Liver (tissue), 8 donors: ENCODE measurements at regions not wholly inside any gene's neighbourhood (a gene's known extent, or its start where the extent isn't known, plus 50 kb on each side); places are given as distances from the start of the nearest gene placed in this dataset.

Experiments used
- DNase-seq: peaks from one replicate; pipeline ENCODE4 v3.0.0-alpha.2; 2017; ENCODE audit warnings: low spot score
- H3K27ac ChIP-seq, 2 donors: one replicate each; pipeline ENCODE4 v1.7.0; 2013; ENCODE audit warnings: inconsistent platforms in 2 of 2, low read length in 2 of 2, control low read depth in 1 of 2, low read depth in 1 of 2, mild to moderate bottlenecking in 1 of 2
- H3K27me3 ChIP-seq, 4 donors: one replicate each; pipeline versions ENCODE4 v1.6.1 to v1.7.0; 2013; ENCODE audit warnings: low read length in 3 of 4, inconsistent platforms in 1 of 4, mild to moderate bottlenecking in 1 of 4, moderate library complexity in 1 of 4; ENCODE audit not compliant: control insufficient read depth in 4 of 4, insufficient read depth in 4 of 4
- H3K36me3 ChIP-seq, 4 donors: one replicate each; pipeline versions ENCODE4 v1.6.1 to v1.7.0; 2013; ENCODE audit warnings: low read length in 3 of 4, mild to moderate bottlenecking in 3 of 4, low read depth in 1 of 4, moderate library complexity in 1 of 4; ENCODE audit not compliant: control insufficient read depth in 4 of 4, insufficient read depth in 3 of 4
- H3K4me1 ChIP-seq, 4 donors: one replicate each; pipeline versions ENCODE4 v1.6.1 to v1.7.0; 2013; ENCODE audit warnings: low read length in 3 of 4, mild to moderate bottlenecking in 3 of 4, moderate library complexity in 1 of 4; ENCODE audit not compliant: control insufficient read depth in 4 of 4, insufficient read depth in 4 of 4
- H3K4me3 ChIP-seq, 3 donors: one replicate each; pipeline versions ENCODE4 v1.6.1 to v1.7.0; 2013; ENCODE audit warnings: low read length in 3 of 3, control low read depth in 1 of 3, low read depth in 1 of 3, mild to moderate bottlenecking in 1 of 3
- H3K9ac ChIP-seq, 2 donors: one replicate each; pipeline ENCODE4 v1.7.0; 2013; ENCODE audit warnings: low read length in 2 of 2, mild to moderate bottlenecking in 2 of 2, moderate library complexity in 2 of 2, control low read depth in 1 of 2, low read depth in 1 of 2
- H3K9me3 ChIP-seq, 4 donors: one replicate each; pipeline versions ENCODE4 v1.6.1 to v1.7.0; 2013; ENCODE audit warnings: low read length in 3 of 4; ENCODE audit not compliant: control insufficient read depth in 4 of 4
- ATF3 ChIP-seq: IDR thresholded peaks from 2 replicates; pipeline ENCODE4 v1.6.1; 2016; ENCODE audit warnings: antibody characterized with exemption
- CTCF ChIP-seq: fragments of 150-350 bp; IDR thresholded peaks from 2 replicates; pipeline ENCODE4 v1.5.1; 2017; ENCODE audit warnings: improper control_type of control experiment, low read depth, low read length; ENCODE audit not compliant: missing input control
- EGR1 ChIP-seq, 2 donors: IDR thresholded peaks; 2 replicates each; pipeline ENCODE4 v1.6.1; 2016 to 2018; ENCODE audit warnings: antibody characterized with exemption in 2 of 2, low read depth in 2 of 2
- FOXA1 ChIP-seq: IDR thresholded peaks from 2 replicates; pipeline ENCODE4 v1.6.1; 2016; ENCODE audit warnings: antibody characterized with exemption
- FOXA2 ChIP-seq: IDR thresholded peaks from 2 replicates; pipeline ENCODE4 v1.6.1; 2016; ENCODE audit warnings: antibody characterized with exemption
- GABPA ChIP-seq, 2 donors: IDR thresholded peaks in 1 of 2; conservative IDR thresholded peaks in 1 of 2; 2 replicates each; pipeline ENCODE4 v1.6.1; 2016; ENCODE audit warnings: antibody characterized with exemption in 2 of 2, mild to moderate bottlenecking in 1 of 2, moderate library complexity in 1 of 2
- HNF4A ChIP-seq, 2 donors: conservative IDR thresholded peaks; 2 replicates each; pipeline ENCODE4 v1.6.1; 2016; ENCODE audit warnings: antibody characterized with exemption in 2 of 2, mild to moderate bottlenecking in 2 of 2
- HNF4G ChIP-seq: IDR thresholded peaks from 2 replicates; pipeline ENCODE4 v1.6.1; 2016; ENCODE audit warnings: antibody characterized with exemption
- JUND ChIP-seq, 2 donors: IDR thresholded peaks; 2 replicates each; pipeline ENCODE4 v1.6.1; 2016; ENCODE audit warnings: antibody characterized with exemption in 2 of 2
- MAX ChIP-seq: IDR thresholded peaks from 2 replicates; pipeline ENCODE4 v1.6.1; 2016; ENCODE audit warnings: antibody characterized with exemption
- NR2F2 ChIP-seq: IDR thresholded peaks from 2 replicates; pipeline ENCODE4 v1.6.1; 2016; ENCODE audit warnings: antibody characterized with exemption
- RAD21 ChIP-seq, 2 donors: IDR thresholded peaks; 2 replicates each; pipeline ENCODE4 v1.6.1; 2016; ENCODE audit warnings: antibody characterized with exemption in 2 of 2, mild to moderate bottlenecking in 2 of 2
- REST ChIP-seq: IDR thresholded peaks from 2 replicates; pipeline ENCODE4 v1.6.1; 2016; ENCODE audit warnings: antibody characterized with exemption, mild to moderate bottlenecking
- RXRA ChIP-seq, 2 donors: IDR thresholded peaks; 2 replicates each; pipeline ENCODE4 v1.6.1; 2017 to 2018; ENCODE audit warnings: antibody characterized with exemption in 2 of 2, mild to moderate bottlenecking in 1 of 2
- SP1 ChIP-seq: IDR thresholded peaks from 2 replicates; pipeline ENCODE4 v1.6.1; 2018; ENCODE audit warnings: antibody characterized with exemption, mild to moderate bottlenecking
- TAF1 ChIP-seq: conservative IDR thresholded peaks from 2 replicates; pipeline ENCODE4 v1.6.1; 2016; ENCODE audit warnings: antibody characterized with exemption, mild to moderate bottlenecking
- YY1 ChIP-seq: IDR thresholded peaks from 2 replicates; pipeline ENCODE4 v1.6.1; 2016; ENCODE audit warnings: antibody characterized with exemption, mild to moderate bottlenecking
- ZBTB33 ChIP-seq: IDR thresholded peaks from 2 replicates; pipeline ENCODE4 v1.6.1; 2016; ENCODE audit warnings: antibody characterized with exemption
- WGBS: extraction: QIAGEN DNeasy Blood & Tissue Kit; methylation state at CpG from one replicate; pipeline ENCODE4 v1.1.7; 2013; 5-methylcytosine and 5-hydroxymethylcytosine counted together
- donor health status: healthy.
- donor health status: healthy.
- donor health status: healthy.
- donor health status: healthy.
- donor health status: healthy.

GRCh38 chr1:182292193-182292741, 99.3 kb downstream of the GLUL start:
- no peak for TF ChIP-seq NR2F2
- no peak for TF ChIP-seq ATF3
- no peak for TF ChIP-seq RAD21 (IDR thresholded peaks at IDR 0.05)
- TF ChIP-seq HNF4G: no peak
- no peak for TF ChIP-seq YY1
- TF ChIP-seq FOXA2: no peak
- no peak for TF ChIP-seq GABPA (IDR thresholded peaks at IDR 0.05 in 1 of 2, conservative IDR thresholded peaks at IDR 0.05 in 1 of 2)
- no peak for TF ChIP-seq SP1
- TF ChIP-seq ZBTB33: peak; percentile 57
- no peak for TF ChIP-seq FOXA1
- no peak for TF ChIP-seq EGR1 (IDR thresholded peaks at IDR 0.05; ENCODE audit: low read depth in 2 of 2)
- peak; percentile 69 for TF ChIP-seq TAF1
- peaks cover 9 to 57% (median 37%) of the 10 kb centered on the region in 4 donors for H3K4me1 ChIP-seq
- no peaks in the 10 kb centered on the region for H3K36me3 ChIP-seq
- peak overlapping the region; percentile 93 to 96 for H3K27ac ChIP-seq
- H3K27me3 ChIP-seq: no peaks in the 10 kb centered on the region
- H3K9ac ChIP-seq: peak overlapping the region; percentile 13 to 72
- H3K4me3 ChIP-seq: peak overlapping the region in 2 of 3 donors; percentile 9 to 60
- no peaks in the 10 kb centered on the region for H3K9me3 ChIP-seq
- WGBS: 43% methylated on average over 8 of the region's 8 CpGs
- DNase-seq: no peak

GRCh38 chr1:182291584-182292192, 99.9 kb downstream of the GLUL start:
- DNase-seq: no peak
- no peaks in the 10 kb centered on the region for H3K36me3 ChIP-seq
- H3K9me3 ChIP-seq: no peaks in the 10 kb centered on the region
- H3K27me3 ChIP-seq: no peaks in the 10 kb centered on the region
- H3K9ac ChIP-seq: peak overlapping the region; percentile 13 to 72
- peak; percentile 26 for TF ChIP-seq HNF4G
- TF ChIP-seq SP1: peak; percentile 88
- TF ChIP-seq EGR1 (IDR thresholded peaks at IDR 0.05; ENCODE audit: low read depth in 2 of 2): peak in 1 of 2 donors; percentile 73
- TF ChIP-seq JUND (IDR thresholded peaks at IDR 0.05): peak; percentile 69 to 86
- TF ChIP-seq FOXA2: peak; percentile 80
- TF ChIP-seq FOXA1: peak; percentile 57
- peak; percentile 79 for TF ChIP-seq REST
- TF ChIP-seq MAX: peak; percentile 78
- TF ChIP-seq ATF3: peak; percentile 11
- TF ChIP-seq RAD21 (IDR thresholded peaks at IDR 0.05): peak; percentile 50 to 58
- peak; percentile 99 to 100 for TF ChIP-seq RXRA (IDR thresholded peaks at IDR 0.05)
- no peak for TF ChIP-seq CTCF
- TF ChIP-seq HNF4A (conservative IDR thresholded peaks at IDR 0.05): peak; percentile 69 to 91
- peak; percentile 75 for TF ChIP-seq TAF1
- TF ChIP-seq NR2F2: peak; percentile 34
- peak in 1 of 2 donors; percentile 42 for TF ChIP-seq GABPA (IDR thresholded peaks at IDR 0.05 in 1 of 2, conservative IDR thresholded peaks at IDR 0.05 in 1 of 2)
- TF ChIP-seq YY1: peak; percentile 90
- peak; percentile 89 for TF ChIP-seq ZBTB33
- peak overlapping the region in 2 of 3 donors; percentile 10 to 60 for H3K4me3 ChIP-seq
- peak overlapping the region; percentile 93 to 96 for H3K27ac ChIP-seq
- peaks cover 9 to 55% (median 37%) of the 10 kb centered on the region in 4 donors for H3K4me1 ChIP-seq
- 27% methylated on average over 3 of the region's 3 CpGs for WGBS
